K562 (cell line): ENCODE measurements at regions not wholly inside any gene's neighbourhood (a gene's known extent, or its start where the extent isn't known, plus 50 kb on each side); places are given as distances from the start of the nearest gene placed in this dataset.

ENCODE experiments used
- ATAC-seq: fragments of 200-7000 bp; cut with Tn5 transposase; 3 replicates; pipeline ENCODE4 v1.9.1; 2020; ENCODE audit warnings: moderate library complexity
- BruUV-seq: library from RNA; stranded (reverse); fragments of 400-500 nt; replicated peaks from 2 replicates; lab custom pipeline; 2021; lab: Mats Ljungman, UMichigan
- CTCF ChIA-PET: fragments of 300-600 bp; formaldehyde crosslinking; extraction: SDS; loops from one replicate; lab custom pipeline; 2021; ENCODE audit warnings: low intra/inter-chr PET ratio; lab: Yijun Ruan, JAX
- POLR2A ChIA-PET: fragments of 300-600, 350-650 bp; sonication (Branson Sonifier 250); formaldehyde crosslinking; extraction: SDS; loops from one replicate; lab custom pipeline; 2021; ENCODE audit warnings: antibody characterized with exemption, inconsistent platforms; lab: Yijun Ruan, JAX
- DNase-seq, 4 experiments: peaks; one replicate each; pipeline versions ENCODE4 v3.0.0 to v3.0.0-alpha.2; 2011 to 2018; ENCODE audit warnings: low spot score in 3 of 4, mixed read lengths in 3 of 4; ENCODE audit errors: extremely low read depth in 1 of 4
- FAIRE-seq: peaks from 2 replicates; lab custom pipeline; 2011; peaks lifted over from hg19 to GRCh38; lab: Jason Lieb, UNC
- H2AFZ ChIP-seq: 2 replicates; pipeline ENCODE4 v1.6.0; 2011; ENCODE audit warnings: low read depth, low read length, control low read depth, inconsistent platforms
- H3K27ac ChIP-seq: fragments of 200-600 bp; 3 replicates; pipeline ENCODE4 v1.8.0; 2011; ENCODE audit warnings: low read depth, mild to moderate bottlenecking, control low read depth, inconsistent platforms, low read length, moderate library complexity, mixed read lengths; ENCODE audit errors: extremely low read depth
- H3K27me3 ChIP-seq, 2 experiments: fragments of 300-600 bp in 1 of 2; 2 replicates in 1 of 2; 3 replicates in 1 of 2; pipeline versions ENCODE4 v1.6.0 to v1.8.0; 2011; ENCODE audit warnings: inconsistent platforms in 2 of 2, low read length in 2 of 2, mild to moderate bottlenecking in 1 of 2, mixed read lengths in 1 of 2, moderate library complexity in 1 of 2; ENCODE audit not compliant: control insufficient read depth in 2 of 2, insufficient read depth in 2 of 2
- H3K36me3 ChIP-seq: fragments of 300-600 bp; 3 replicates; pipeline ENCODE4 v1.8.0; 2011; ENCODE audit warnings: mild to moderate bottlenecking, low read length, inconsistent platforms; ENCODE audit not compliant: control insufficient read depth, insufficient read depth
- H3K4me1 ChIP-seq, 2 experiments: fragments of 200-600 bp in 1 of 2; replicated peaks in 1 of 2; 2 replicates in 1 of 2; 3 replicates in 1 of 2; pipeline versions ENCODE4 v1.5.1 to v1.8.0; 2011; ENCODE audit warnings: inconsistent platforms in 2 of 2, low read length in 2 of 2, mild to moderate bottlenecking in 1 of 2, mixed read lengths in 1 of 2, moderate library complexity in 1 of 2; ENCODE audit not compliant: control insufficient read depth in 2 of 2, insufficient read depth in 2 of 2
- H3K4me2 ChIP-seq: 2 replicates; pipeline ENCODE4 v1.6.1; 2011; ENCODE audit warnings: low read length, control low read depth, inconsistent platforms, mixed read lengths; ENCODE audit not compliant: insufficient read depth
- H3K4me3 ChIP-seq: fragments of 200-600 bp; sonication (generic), shearing (Covaris generic); 2 replicates; pipeline ENCODE4 v1.5.1; 2016; ENCODE audit warnings: control low read depth, inconsistent platforms
- H3K79me2 ChIP-seq: fragments of 200-600 bp; 3 replicates; pipeline ENCODE4 v1.8.0; 2011; ENCODE audit warnings: low read length, inconsistent platforms; ENCODE audit not compliant: control insufficient read depth, insufficient read depth
- H3K9ac ChIP-seq, 2 experiments: 2 replicates each; pipeline versions ENCODE4 v1.6.0 to v1.6.1; 2011; ENCODE audit warnings: low read depth in 2 of 2, low read length in 2 of 2, control low read depth in 1 of 2, inconsistent platforms in 1 of 2, mild to moderate bottlenecking in 1 of 2, mixed read lengths in 1 of 2; ENCODE audit not compliant: insufficient read depth in 1 of 2
- H3K9me1 ChIP-seq: one replicate; pipeline ENCODE4 v1.6.0; 2011; ENCODE audit warnings: inconsistent platforms, mild to moderate bottlenecking, low read length, moderate library complexity; ENCODE audit not compliant: control insufficient read depth, insufficient read depth
- H3K9me3 ChIP-seq: replicated peaks from 2 replicates; pipeline ENCODE4 v1.5.1; 2011; ENCODE audit warnings: low read depth, low read length, inconsistent platforms; ENCODE audit not compliant: control insufficient read depth, insufficient read depth
- H4K20me1 ChIP-seq: replicated peaks from 2 replicates; pipeline ENCODE4 v1.6.1; 2011; ENCODE audit warnings: low read length, inconsistent platforms, mixed read lengths; ENCODE audit not compliant: control insufficient read depth, insufficient read depth
- AFF4 ChIP-seq: sonication (generic); formaldehyde crosslinking; IDR thresholded peaks from 2 replicates; pipeline ENCODE4 v1.8.0; 2023; ENCODE audit warnings: mild to moderate bottlenecking, missing genetic modification reagents
- GABPB1 ChIP-seq: sonication (generic); formaldehyde crosslinking; IDR thresholded peaks from 2 replicates; pipeline ENCODE4 v1.8.0; 2022; ENCODE audit warnings: mild to moderate bottlenecking, missing genetic modification reagents
- GABPB2 ChIP-seq: fragments of 250-450 bp; sonication (Bioruptor Pico); conservative IDR thresholded peaks from 2 replicates; pipeline ENCODE4 v1.5.1; 2021; ENCODE audit warnings: mild to moderate bottlenecking
- KAT7 ChIP-seq: sonication (generic); formaldehyde crosslinking; IDR thresholded peaks from 2 replicates; pipeline ENCODE4 v1.8.0; 2022; ENCODE audit warnings: missing genetic modification reagents, mild to moderate bottlenecking, borderline replicate concordance
- MCM3 ChIP-seq: fragments of 450-650 bp; IDR thresholded peaks from 2 replicates; pipeline ENCODE4 v1.6.1; 2016
- NFIX ChIP-seq: fragments of 250-450 bp; sonication (Bioruptor Pico); IDR thresholded peaks from 2 replicates; pipeline ENCODE4 v1.4.0; 2020; ENCODE audit warnings: low read depth, mild to moderate bottlenecking, moderate library complexity
- NUFIP1 ChIP-seq: fragments of 450-650 bp; IDR thresholded peaks from 2 replicates; pipeline ENCODE4 v1.6.1; 2018; ENCODE audit not compliant: partially characterized antibody
- RB1 ChIP-seq: fragments of 450-650 bp; IDR thresholded peaks from 2 replicates; pipeline ENCODE4 v1.6.1; 2017; ENCODE audit warnings: low read depth, mild to moderate bottlenecking
- RREB1 ChIP-seq: fragments of 250-450 bp; sonication (Bioruptor Pico); IDR thresholded peaks from 2 replicates; pipeline ENCODE4 v1.4.0; 2020
- TCFL5 ChIP-seq: fragments of 250-450 bp; sonication (Bioruptor Pico); conservative IDR thresholded peaks from 2 replicates; pipeline ENCODE4 v1.6.1; 2021; ENCODE audit warnings: mild to moderate bottlenecking, moderate library complexity, matching md5 sums
- USF2 ChIP-seq: sonication (generic); formaldehyde crosslinking; IDR thresholded peaks from 2 replicates; pipeline ENCODE4 v1.5.0; 2020; ENCODE audit warnings: missing genetic modification reagents
- ZNF655 ChIP-seq: fragments of 250-450 bp; sonication (Bioruptor Pico); IDR thresholded peaks from 2 replicates; pipeline ENCODE4 v1.5.0; 2021
- WGBS: fragments of 100-300 bp; shearing (Covaris generic); methylation state at CpG from one replicate; pipeline ENCODE4 v1.1.6; 2016; ENCODE audit warnings: low coverage, mixed read lengths; ENCODE audit not compliant: insufficient coverage; ENCODE audit errors: missing lambda C conversion rate; 5-methylcytosine and 5-hydroxymethylcytosine counted together
- in situ Hi-C: fragments of 300-500 bp; cut with MboI; formaldehyde crosslinking; loops from 4 replicates; pipeline ENCODE4 v1.15.0; 2018; ENCODE audit warnings: inconsistent platforms, mixed read lengths
- intact Hi-C: fragments of 100-400 bp; cut with micrococcal nuclease; formaldehyde crosslinking; loops from 2 replicates; pipeline ENCODE4 v1.14.2; 2022

GRCh38 chr5:6197427-6197826, 180.9 kb downstream of the MED10 start:
- BruUV-seq, result no TSS peak
- Histone ChIP-seq H3K9me3 (no peaks in the 10 kb centered on the region), H3K27ac (no peak overlapping the region), H2AFZ (no peak overlapping the region), H3K36me3 (no peaks in the 10 kb centered on the region), H3K4me1 (no peaks in the 10 kb centered on the region), H4K20me1 (0 out of 2 replicates have a peak, but pooled peaks cover 2% of the 10 kb centered on the region), H3K4me2 (no peak overlapping the region), H3K9me1 (no peaks in the 10 kb centered on the region), H3K4me3 (no peak overlapping the region), H3K27me3 (peaks cover 0 to 10% of the 10 kb centered on the region in 2 experiments; a peak in 3 of 5 replicates), H3K79me2 (no peaks in the 10 kb centered on the region), H3K9ac (no peak overlapping the region)
- ChIA-PET POLR2A (no interaction called here), CTCF (no interaction called here)
- FAIRE-seq (no peak), DNase-seq (no peak), ATAC-seq (no peak)
- WGBS, result 3% methylated on average over 7 of the region's 7 CpGs
- intact Hi-C loops, result no loop called here
- in situ Hi-C loops, result no loop called here
- TF ChIP-seq ZNF655 (CRISPR knock-in tag) (no peak), TCFL5 (CRISPR knock-in tag) (no peak), USF2 (no peak), AFF4 (no peak), GABPB2 (CRISPR knock-in tag) (no peak), RREB1 (no peak), KAT7 (CRISPR knock-in tag) (no peak), MCM3 (no peak), RB1 (no peak), GABPB1 (CRISPR knock-in tag) (no peak), NUFIP1 (no peak), NFIX (no peak)
